OCI-LY7 (cell line): ENCODE measurements at regions not wholly inside any gene's neighbourhood (a gene's known extent, or its start where the extent isn't known, plus 50 kb on each side); places are given as distances from the start of the nearest gene placed in this dataset.

ENCODE experiments used
- BruUV-seq: library from RNA; stranded (reverse); fragments of 400-500 nt; replicated peaks from 2 replicates; lab custom pipeline; 2021; lab: Mats Ljungman, UMichigan
- CTCF ChIA-PET: fragments of 300-600 bp; sonication (Branson Sonifier 250); formaldehyde crosslinking; loops from one replicate; lab custom pipeline; 2022; ENCODE audit warnings: antibody characterized with exemption; ENCODE audit not compliant: unreplicated experiment; lab: Charles Lee
- POLR2A ChIA-PET: fragments of 300-600 bp; sonication (Branson Sonifier 250); formaldehyde crosslinking; loops from one replicate; lab custom pipeline; 2022; ENCODE audit warnings: antibody characterized with exemption; lab: Charles Lee
- DNase-seq: peaks from one replicate; pipeline ENCODE4 v3.0.0-alpha.2; 2015; ENCODE audit warnings: low spot score
- H2AFZ ChIP-seq: fragments of 200-600 bp; sonication (generic), shearing (Covaris generic); 2 replicates; pipeline ENCODE4 v1.6.1; 2014; ENCODE audit warnings: mild to moderate bottlenecking, antibody characterized with exemption, low read length, moderate library complexity
- H3K27ac ChIP-seq: fragments of 200-600 bp; sonication (generic); 2 replicates; pipeline ENCODE4 v1.5.1; 2014; ENCODE audit warnings: mixed run types, low read depth, mild to moderate bottlenecking, moderate library complexity, low read length, inconsistent platforms; ENCODE audit not compliant: poor library complexity, severe bottlenecking
- H3K36me3 ChIP-seq: fragments of 200-600 bp; sonication (generic); 2 replicates; pipeline ENCODE4 v1.6.1; 2014; ENCODE audit warnings: mild to moderate bottlenecking, antibody characterized with exemption, low read length, moderate library complexity, mixed read lengths; ENCODE audit not compliant: insufficient read depth
- H3K4me1 ChIP-seq: fragments of 200-600 bp; sonication (generic); 2 replicates; pipeline ENCODE4 v1.5.1; 2014; ENCODE audit warnings: mild to moderate bottlenecking, low read length; ENCODE audit not compliant: insufficient read depth, poor library complexity, severe bottlenecking
- H3K4me2 ChIP-seq: fragments of 200-600 bp; sonication (generic); 2 replicates; pipeline ENCODE4 v1.6.1; 2014; ENCODE audit warnings: mild to moderate bottlenecking, low read length
- H3K4me3 ChIP-seq: fragments of 200-600 bp; sonication (generic); 2 replicates; pipeline ENCODE4 v1.5.1; 2014; ENCODE audit warnings: mild to moderate bottlenecking, low read depth, low read length; ENCODE audit not compliant: poor library complexity, severe bottlenecking
- H3K79me2 ChIP-seq: fragments of 200-600 bp; sonication (generic); 2 replicates; pipeline ENCODE4 v1.6.1; 2016; ENCODE audit warnings: low read depth, mild to moderate bottlenecking, low read length, moderate library complexity, mixed read lengths; ENCODE audit not compliant: insufficient read depth
- H3K9me2 ChIP-seq: fragments of 200-600 bp; sonication (generic); 2 replicates; pipeline ENCODE4 v1.6.1; 2016; ENCODE audit warnings: mild to moderate bottlenecking, low read length, mixed read lengths; ENCODE audit not compliant: insufficient read depth
- H3K9me3 ChIP-seq: fragments of 200-600 bp; sonication (generic); 2 replicates; pipeline ENCODE4 v1.6.1; 2014; ENCODE audit warnings: mild to moderate bottlenecking, mixed run types, low read length, mixed read lengths
- H4K20me1 ChIP-seq: fragments of 200-600 bp; sonication (generic); 2 replicates; pipeline ENCODE4 v1.6.1; 2014; ENCODE audit warnings: mild to moderate bottlenecking, antibody characterized with exemption, low read length, moderate library complexity, mixed read lengths; ENCODE audit not compliant: insufficient read depth
- EZH2phosphoT487 ChIP-seq: fragments of 200-600 bp; sonication (generic); IDR thresholded peaks from 2 replicates; pipeline ENCODE4 v1.6.1; 2018; ENCODE audit warnings: low read depth, borderline replicate concordance, mild to moderate bottlenecking, mixed run types, antibody characterized with exemption, low read length, moderate library complexity, mixed read lengths
- intact Hi-C: fragments of 100-400 bp; cut with micrococcal nuclease; formaldehyde crosslinking; loops from one replicate; pipeline ENCODE4 v1.10.0; 2022; ENCODE audit not compliant: unreplicated experiment
- TF ChIP-seq, protein P1 (sequence below): fragments of 200-600 bp; sonication (generic); conservative IDR thresholded peaks from 2 replicates; pipeline ENCODE4 v1.5.1; 2014; ENCODE audit warnings: mild to moderate bottlenecking, antibody characterized with exemption, low read length, moderate library complexity, mixed read lengths

- POLR2A ChIA-PET, result interaction anchor here (0.5 kb wide), 1 partner anchor 713 kb away, joined by 4 read pairs; no protein-coding TSS in a partner anchor
- intact Hi-C loops, result no loop called here
- H2AFZ ChIP-seq, result no peak overlapping the region
These were observed 57.7 kb upstream of the COMTD1 start for GRCh38 chr10:75293446-75293820.

DNA sequence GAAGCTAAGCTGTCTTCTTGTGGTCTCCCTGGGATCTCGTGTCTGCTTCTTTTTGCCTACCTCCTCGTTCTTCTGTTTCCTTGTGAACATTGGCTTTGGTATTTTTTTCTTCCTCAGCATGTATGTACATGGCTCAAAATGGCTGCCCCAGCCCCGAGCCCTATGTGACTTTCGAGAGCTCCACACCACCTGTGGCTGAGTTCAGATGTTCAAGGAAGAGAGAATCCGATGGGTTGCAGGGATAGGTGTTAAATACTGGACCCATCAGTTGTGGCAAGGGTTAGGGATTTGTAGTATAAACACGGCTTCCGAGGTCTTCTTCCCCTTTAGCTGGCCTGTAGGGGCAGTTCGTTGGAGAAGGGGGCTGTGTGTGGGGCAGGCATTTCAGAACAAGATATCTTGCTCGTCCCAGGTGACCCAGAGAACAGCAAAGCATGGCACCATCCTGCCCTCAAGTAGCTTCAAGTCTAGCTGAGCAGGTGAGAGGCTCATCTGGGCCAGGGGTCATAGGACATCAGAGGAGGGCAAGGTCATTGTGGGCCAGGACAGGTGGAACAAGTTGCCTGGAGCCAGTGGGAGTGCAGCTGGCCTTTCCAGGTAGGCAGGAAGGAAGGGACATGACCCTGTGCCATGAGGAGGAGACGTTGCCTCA, 57.2 kb upstream of the COMTD1 start:
- no peak for TF ChIP-seq EZH2phosphoT487
- TF ChIP-seq, protein P1, sequence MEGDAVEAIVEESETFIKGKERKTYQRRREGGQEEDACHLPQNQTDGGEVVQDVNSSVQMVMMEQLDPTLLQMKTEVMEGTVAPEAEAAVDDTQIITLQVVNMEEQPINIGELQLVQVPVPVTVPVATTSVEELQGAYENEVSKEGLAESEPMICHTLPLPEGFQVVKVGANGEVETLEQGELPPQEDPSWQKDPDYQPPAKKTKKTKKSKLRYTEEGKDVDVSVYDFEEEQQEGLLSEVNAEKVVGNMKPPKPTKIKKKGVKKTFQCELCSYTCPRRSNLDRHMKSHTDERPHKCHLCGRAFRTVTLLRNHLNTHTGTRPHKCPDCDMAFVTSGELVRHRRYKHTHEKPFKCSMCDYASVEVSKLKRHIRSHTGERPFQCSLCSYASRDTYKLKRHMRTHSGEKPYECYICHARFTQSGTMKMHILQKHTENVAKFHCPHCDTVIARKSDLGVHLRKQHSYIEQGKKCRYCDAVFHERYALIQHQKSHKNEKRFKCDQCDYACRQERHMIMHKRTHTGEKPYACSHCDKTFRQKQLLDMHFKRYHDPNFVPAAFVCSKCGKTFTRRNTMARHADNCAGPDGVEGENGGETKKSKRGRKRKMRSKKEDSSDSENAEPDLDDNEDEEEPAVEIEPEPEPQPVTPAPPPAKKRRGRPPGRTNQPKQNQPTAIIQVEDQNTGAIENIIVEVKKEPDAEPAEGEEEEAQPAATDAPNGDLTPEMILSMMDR, result no peak
- BruUV-seq, result no TSS peak
- Histone ChIP-seq H2AFZ (no peak overlapping the region), H4K20me1 (no peaks in the 10 kb centered on the region), H3K27ac (no peak overlapping the region), H3K9me3 (no peaks in the 10 kb centered on the region), H3K4me2 (no peak overlapping the region), H3K4me1 (no peaks in the 10 kb centered on the region), H3K4me3 (no peak overlapping the region), H3K9me2 (no peaks in the 10 kb centered on the region), H3K36me3 (no peaks in the 10 kb centered on the region), H3K79me2 (no peaks in the 10 kb centered on the region)
- CTCF ChIA-PET, result no interaction called here
- POLR2A ChIA-PET, result interaction anchor here (0.5 kb wide), 1 partner anchor 713 kb away, joined by 4 read pairs; no protein-coding TSS in a partner anchor
- no peak for DNase-seq
- intact Hi-C loops, result no loop called here

More at GRCh38 chr10:75293446-75293820, 57.7 kb upstream of the COMTD1 start:
- no peak for TF ChIP-seq EZH2phosphoT487
- TF ChIP-seq, protein P1, result no peak
- Histone ChIP-seq H4K20me1 (no peaks in the 10 kb centered on the region), H3K27ac (no peak overlapping the region), H3K79me2 (no peaks in the 10 kb centered on the region), H3K36me3 (no peaks in the 10 kb centered on the region), H3K9me3 (no peaks in the 10 kb centered on the region), H3K4me2 (no peak overlapping the region), H3K9me2 (no peaks in the 10 kb centered on the region), H3K4me3 (no peak overlapping the region), H3K4me1 (no peaks in the 10 kb centered on the region)
- CTCF ChIA-PET, result no interaction called here
- DNase-seq, result no peak
- BruUV-seq, result no TSS peak

DNA sequence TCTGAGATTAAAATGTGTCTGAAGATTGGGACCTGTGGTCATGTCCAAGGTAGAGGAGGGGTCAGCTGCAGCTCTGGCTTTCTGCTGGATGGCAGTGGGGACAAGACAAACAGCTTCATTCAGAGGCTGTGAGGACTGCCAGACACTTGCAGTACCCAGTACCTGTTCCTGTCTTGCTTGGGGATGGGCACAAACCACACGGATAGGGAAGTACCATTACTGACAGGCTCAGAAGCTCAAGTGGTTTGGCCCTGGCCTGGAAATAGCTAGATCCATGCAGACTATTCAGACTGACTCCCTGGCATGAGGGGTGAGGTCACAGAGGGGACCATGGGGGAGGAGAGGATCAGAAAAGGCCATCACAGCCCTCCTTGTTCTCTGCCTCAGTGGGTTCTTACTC, 56.0 kb upstream of the COMTD1 start:
- DNase-seq, result no peak
- no peak overlapping the region for H2AFZ ChIP-seq
- CTCF ChIA-PET, result no interaction called here
- H3K27ac ChIP-seq, result no peak overlapping the region
- no peaks in the 10 kb centered on the region for H3K79me2 ChIP-seq
- intact Hi-C loops, result no loop called here
- no peaks in the 10 kb centered on the region for H3K9me3 ChIP-seq
- TF ChIP-seq, protein P1, result no peak
- TF ChIP-seq EZH2phosphoT487, result no peak
- no peak overlapping the region for H3K4me2 ChIP-seq
- no peaks in the 10 kb centered on the region for H3K4me1 ChIP-seq
- POLR2A ChIA-PET, result no interaction called here
- H3K9me2 ChIP-seq, result no peaks in the 10 kb centered on the region
- H4K20me1 ChIP-seq, result no peaks in the 10 kb centered on the region
- no TSS peak for BruUV-seq
- no peaks in the 10 kb centered on the region for H3K36me3 ChIP-seq
- H3K4me3 ChIP-seq, result no peak overlapping the region
